Liver (tissue), 3 donors: ENCODE measurements at regions not wholly inside any gene's neighbourhood (a gene's known extent, or its start where the extent isn't known, plus 50 kb on each side); places are given as distances from the start of the nearest gene placed in this dataset.

Source experiments
- EGR1 ChIP-seq, 2 donors: IDR thresholded peaks; 2 replicates each; pipeline ENCODE4 v1.6.1; 2016 to 2018; ENCODE audit warnings: antibody characterized with exemption in 2 of 2, low read depth in 2 of 2
- FOXA1 ChIP-seq: IDR thresholded peaks from 2 replicates; pipeline ENCODE4 v1.6.1; 2016; ENCODE audit warnings: antibody characterized with exemption
- MAX ChIP-seq: IDR thresholded peaks from 2 replicates; pipeline ENCODE4 v1.6.1; 2016; ENCODE audit warnings: antibody characterized with exemption
- RAD21 ChIP-seq, 2 donors: IDR thresholded peaks; 2 replicates each; pipeline ENCODE4 v1.6.1; 2016; ENCODE audit warnings: antibody characterized with exemption in 2 of 2, mild to moderate bottlenecking in 2 of 2
- REST ChIP-seq: IDR thresholded peaks from 2 replicates; pipeline ENCODE4 v1.6.1; 2016; ENCODE audit warnings: antibody characterized with exemption, mild to moderate bottlenecking
- SP1 ChIP-seq: IDR thresholded peaks from 2 replicates; pipeline ENCODE4 v1.6.1; 2018; ENCODE audit warnings: antibody characterized with exemption, mild to moderate bottlenecking
- TAF1 ChIP-seq: conservative IDR thresholded peaks from 2 replicates; pipeline ENCODE4 v1.6.1; 2016; ENCODE audit warnings: antibody characterized with exemption, mild to moderate bottlenecking
- YY1 ChIP-seq: IDR thresholded peaks from 2 replicates; pipeline ENCODE4 v1.6.1; 2016; ENCODE audit warnings: antibody characterized with exemption, mild to moderate bottlenecking
- TF ChIP-seq, protein P1 (sequence below): fragments of 150-350 bp; IDR thresholded peaks from 2 replicates; pipeline ENCODE4 v1.5.1; 2017; ENCODE audit warnings: improper control_type of control experiment, low read depth, low read length; ENCODE audit not compliant: missing input control
- TF ChIP-seq, protein P2 (sequence below): IDR thresholded peaks from 2 replicates; pipeline ENCODE4 v1.6.1; 2016; ENCODE audit warnings: antibody characterized with exemption
- donor health status: healthy.
- donor health status: healthy.

DNA sequence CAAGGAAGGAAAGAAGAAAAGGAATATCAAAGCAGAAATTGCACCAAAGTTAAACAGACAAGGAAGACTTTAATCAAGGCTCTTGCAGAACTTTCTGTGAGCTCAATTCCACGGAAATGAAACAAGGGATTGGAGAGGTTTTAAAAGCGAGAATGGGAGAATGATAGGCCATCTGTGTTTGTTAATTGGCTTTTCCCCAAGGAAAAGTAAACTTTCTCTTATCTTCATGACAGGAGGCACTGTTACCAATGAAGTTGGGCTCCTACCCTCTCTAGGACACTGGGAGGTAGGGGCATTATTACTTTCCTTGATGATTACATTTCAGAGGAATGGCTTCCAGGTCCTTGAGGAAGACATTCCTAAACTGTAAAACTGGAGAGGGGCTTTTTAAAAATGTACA, 328.8 kb upstream of the NWD2 start:
- TF ChIP-seq, protein P1, sequence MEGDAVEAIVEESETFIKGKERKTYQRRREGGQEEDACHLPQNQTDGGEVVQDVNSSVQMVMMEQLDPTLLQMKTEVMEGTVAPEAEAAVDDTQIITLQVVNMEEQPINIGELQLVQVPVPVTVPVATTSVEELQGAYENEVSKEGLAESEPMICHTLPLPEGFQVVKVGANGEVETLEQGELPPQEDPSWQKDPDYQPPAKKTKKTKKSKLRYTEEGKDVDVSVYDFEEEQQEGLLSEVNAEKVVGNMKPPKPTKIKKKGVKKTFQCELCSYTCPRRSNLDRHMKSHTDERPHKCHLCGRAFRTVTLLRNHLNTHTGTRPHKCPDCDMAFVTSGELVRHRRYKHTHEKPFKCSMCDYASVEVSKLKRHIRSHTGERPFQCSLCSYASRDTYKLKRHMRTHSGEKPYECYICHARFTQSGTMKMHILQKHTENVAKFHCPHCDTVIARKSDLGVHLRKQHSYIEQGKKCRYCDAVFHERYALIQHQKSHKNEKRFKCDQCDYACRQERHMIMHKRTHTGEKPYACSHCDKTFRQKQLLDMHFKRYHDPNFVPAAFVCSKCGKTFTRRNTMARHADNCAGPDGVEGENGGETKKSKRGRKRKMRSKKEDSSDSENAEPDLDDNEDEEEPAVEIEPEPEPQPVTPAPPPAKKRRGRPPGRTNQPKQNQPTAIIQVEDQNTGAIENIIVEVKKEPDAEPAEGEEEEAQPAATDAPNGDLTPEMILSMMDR, result no peak
- TF ChIP-seq FOXA1 (no peak), TAF1 (no peak), RAD21 (IDR thresholded peaks at IDR 0.05) (no peak), MAX (no peak), SP1 (no peak), EGR1 (IDR thresholded peaks at IDR 0.05; ENCODE audit: low read depth in 2 of 2) (no peak), REST (no peak), YY1 (no peak)
- TF ChIP-seq, protein P2, sequence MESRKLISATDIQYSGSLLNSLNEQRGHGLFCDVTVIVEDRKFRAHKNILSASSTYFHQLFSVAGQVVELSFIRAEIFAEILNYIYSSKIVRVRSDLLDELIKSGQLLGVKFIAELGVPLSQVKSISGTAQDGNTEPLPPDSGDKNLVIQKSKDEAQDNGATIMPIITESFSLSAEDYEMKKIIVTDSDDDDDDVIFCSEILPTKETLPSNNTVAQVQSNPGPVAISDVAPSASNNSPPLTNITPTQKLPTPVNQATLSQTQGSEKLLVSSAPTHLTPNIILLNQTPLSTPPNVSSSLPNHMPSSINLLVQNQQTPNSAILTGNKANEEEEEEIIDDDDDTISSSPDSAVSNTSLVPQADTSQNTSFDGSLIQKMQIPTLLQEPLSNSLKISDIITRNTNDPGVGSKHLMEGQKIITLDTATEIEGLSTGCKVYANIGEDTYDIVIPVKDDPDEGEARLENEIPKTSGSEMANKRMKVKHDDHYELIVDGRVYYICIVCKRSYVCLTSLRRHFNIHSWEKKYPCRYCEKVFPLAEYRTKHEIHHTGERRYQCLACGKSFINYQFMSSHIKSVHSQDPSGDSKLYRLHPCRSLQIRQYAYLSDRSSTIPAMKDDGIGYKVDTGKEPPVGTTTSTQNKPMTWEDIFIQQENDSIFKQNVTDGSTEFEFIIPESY, result no peak
